Adrenal gland (tissue), 5 donors: ENCODE measurements at regions not wholly inside any gene's neighbourhood (a gene's known extent, or its start where the extent isn't known, plus 50 kb on each side); places are given as distances from the start of the nearest gene placed in this dataset.

Source experiments
- CTCF ChIP-seq, 6 experiments: fragments of 450-650 bp in 4 of 6; fragments of 200-600 bp in 2 of 6; sonication (generic) in 1 of 6; IDR thresholded peaks; 1 replicate in 5 of 6; 2 replicates in 1 of 6; pipeline versions ENCODE4 v1.5.1 to v1.8.0; 2016 to 2021; ENCODE audit warnings: antibody characterized with exemption in 6 of 6, mild to moderate bottlenecking in 2 of 6, moderate library complexity in 1 of 6
- POLR2A ChIP-seq, 2 donors: fragments of 450-650 bp; IDR thresholded peaks; one replicate each; pipeline ENCODE4 v1.6.1; 2017; ENCODE audit warnings: antibody characterized with exemption in 2 of 2, mild to moderate bottlenecking in 2 of 2, moderate library complexity in 1 of 2
- donor health status: DM: no; HTN: no; CAD: no.

- TF ChIP-seq CTCF (IDR thresholded peaks at IDR 0.05) = no peak
- no peak for TF ChIP-seq POLR2A (IDR thresholded peaks at IDR 0.05)
Observed at GRCh38 chr5:56677690-56678305, 137.6 kb upstream of the MAP3K1 start.
